ENCODE measurements at regions not wholly inside any gene's neighbourhood (a gene's known extent, or its start where the extent isn't known, plus 50 kb on each side); places are given as distances from the start of the nearest gene placed in this dataset.

GRCh38 chr5:33372721-33373472 lies 67.9 kb upstream of the TARS1 start:
- TF ChIP-seq, protein P1, sequence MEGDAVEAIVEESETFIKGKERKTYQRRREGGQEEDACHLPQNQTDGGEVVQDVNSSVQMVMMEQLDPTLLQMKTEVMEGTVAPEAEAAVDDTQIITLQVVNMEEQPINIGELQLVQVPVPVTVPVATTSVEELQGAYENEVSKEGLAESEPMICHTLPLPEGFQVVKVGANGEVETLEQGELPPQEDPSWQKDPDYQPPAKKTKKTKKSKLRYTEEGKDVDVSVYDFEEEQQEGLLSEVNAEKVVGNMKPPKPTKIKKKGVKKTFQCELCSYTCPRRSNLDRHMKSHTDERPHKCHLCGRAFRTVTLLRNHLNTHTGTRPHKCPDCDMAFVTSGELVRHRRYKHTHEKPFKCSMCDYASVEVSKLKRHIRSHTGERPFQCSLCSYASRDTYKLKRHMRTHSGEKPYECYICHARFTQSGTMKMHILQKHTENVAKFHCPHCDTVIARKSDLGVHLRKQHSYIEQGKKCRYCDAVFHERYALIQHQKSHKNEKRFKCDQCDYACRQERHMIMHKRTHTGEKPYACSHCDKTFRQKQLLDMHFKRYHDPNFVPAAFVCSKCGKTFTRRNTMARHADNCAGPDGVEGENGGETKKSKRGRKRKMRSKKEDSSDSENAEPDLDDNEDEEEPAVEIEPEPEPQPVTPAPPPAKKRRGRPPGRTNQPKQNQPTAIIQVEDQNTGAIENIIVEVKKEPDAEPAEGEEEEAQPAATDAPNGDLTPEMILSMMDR (IDR thresholded peaks at IDR 0.05 in 4 of 5, conservative IDR thresholded peaks at IDR 0.05 in 1 of 5), result no peak
- TF ChIP-seq POLR2A (IDR thresholded peaks at IDR 0.05), result no peak
